MM.1S (cell line): ENCODE measurements at regions not wholly inside any gene's neighbourhood (a gene's known extent, or its start where the extent isn't known, plus 50 kb on each side); places are given as distances from the start of the nearest gene placed in this dataset.

Experiments
- DNase-seq: peaks from one replicate; pipeline ENCODE4 v3.0.0-alpha.2; 2015
- H2AFZ ChIP-seq: fragments of 300-600 bp; sonication (generic); 2 replicates; pipeline ENCODE4 v1.6.0; 2016; ENCODE audit warnings: antibody characterized with exemption, low read length
- H3F3A ChIP-seq: fragments of 300-600 bp; sonication (generic); 2 replicates; pipeline ENCODE4 v1.6.1; 2016; ENCODE audit warnings: mild to moderate bottlenecking, antibody characterized with exemption, low read length, moderate library complexity, mixed read lengths; ENCODE audit not compliant: insufficient read depth
- H3K27ac ChIP-seq: fragments of 300-600 bp; sonication (generic); 2 replicates; pipeline ENCODE4 v1.5.1; 2016; ENCODE audit warnings: mild to moderate bottlenecking, low read length
- H3K27me3 ChIP-seq: fragments of 300-600 bp; sonication (generic); replicated peaks from 2 replicates; pipeline ENCODE4 v1.6.0; 2016; ENCODE audit warnings: low read length; ENCODE audit not compliant: insufficient read depth
- H3K36me3 ChIP-seq: fragments of 300-600 bp; sonication (generic); replicated peaks from 2 replicates; pipeline ENCODE4 v1.6.1; 2016; ENCODE audit warnings: mild to moderate bottlenecking, low read length, mixed read lengths; ENCODE audit not compliant: insufficient read depth
- H3K4me1 ChIP-seq: fragments of 300-600 bp; sonication (generic); 2 replicates; pipeline ENCODE4 v1.6.1; 2016; ENCODE audit warnings: low read length, mixed read lengths
- H3K4me2 ChIP-seq: fragments of 300-600 bp; sonication (generic); 2 replicates; pipeline ENCODE4 v1.6.0; 2016; ENCODE audit warnings: low read depth, low read length
- H3K4me3 ChIP-seq: fragments of 300-600 bp; sonication (generic); 2 replicates; pipeline ENCODE4 v1.5.1; 2016; ENCODE audit warnings: low read length, mixed read lengths
- H3K79me2 ChIP-seq: fragments of 300-600 bp; sonication (generic); 2 replicates; pipeline ENCODE4 v1.6.1; 2016; ENCODE audit warnings: mixed run types, low read length, mixed read lengths
- H3K9ac ChIP-seq: fragments of 300-600 bp; sonication (generic); 2 replicates; pipeline ENCODE4 v1.6.1; 2016; ENCODE audit warnings: low read length, mixed read lengths
- H3K9me2 ChIP-seq: fragments of 300-600 bp; sonication (generic); replicated peaks from 2 replicates; pipeline ENCODE4 v1.6.1; 2016; ENCODE audit warnings: mild to moderate bottlenecking, low read length, mixed read lengths; ENCODE audit not compliant: insufficient read depth
- H3K9me3 ChIP-seq: fragments of 300-600 bp; sonication (generic); replicated peaks from 2 replicates; pipeline ENCODE4 v1.6.1; 2016; ENCODE audit warnings: mild to moderate bottlenecking, low read length, mixed read lengths; ENCODE audit not compliant: insufficient read depth
- H4K20me1 ChIP-seq: fragments of 300-600 bp; sonication (generic); 2 replicates; pipeline ENCODE4 v1.6.1; 2016; ENCODE audit warnings: mild to moderate bottlenecking, low read length, moderate library complexity, mixed read lengths; ENCODE audit not compliant: insufficient read depth
- EZH2 ChIP-seq: fragments of 300-600 bp; sonication (generic); optimal IDR thresholded peaks from 2 replicates; pipeline ENCODE3; 2017; ENCODE audit warnings: low read depth, mild to moderate bottlenecking, antibody characterized with exemption, low read length, mixed read lengths
- EZH2phosphoT487 ChIP-seq: fragments of 300-600 bp; sonication (generic); IDR thresholded peaks from 2 replicates; pipeline ENCODE4 v1.6.1; 2018; ENCODE audit warnings: antibody characterized with exemption, low read length
- TF ChIP-seq, protein P1 (sequence below): fragments of 300-600 bp; sonication (generic); IDR thresholded peaks from 2 replicates; pipeline ENCODE4 v1.5.1; 2016; ENCODE audit warnings: antibody characterized with exemption, low read length, mixed read lengths

DNA sequence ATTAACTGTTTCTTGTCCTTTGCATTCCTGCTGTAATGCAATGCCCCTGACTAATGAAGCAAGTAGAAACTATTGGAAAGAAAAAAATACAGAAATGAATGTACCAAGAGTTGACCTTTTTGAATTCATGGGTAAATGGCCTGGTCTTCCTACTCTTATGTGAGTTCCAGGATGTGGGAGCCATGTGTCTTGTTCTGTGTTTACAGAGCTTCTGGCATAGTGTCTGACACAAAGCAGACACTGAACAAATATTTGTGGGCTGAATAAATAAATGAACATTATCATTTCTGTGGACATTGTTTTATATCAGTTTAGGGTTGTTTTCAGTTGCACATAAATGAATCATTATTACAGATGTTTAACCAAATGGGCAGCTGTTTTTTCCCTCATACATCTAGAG lies 155.5 kb downstream of the CD8B2 start:
- Histone ChIP-seq H3F3A (no peaks in the 10 kb centered on the region), H3K9me2 (no peaks in the 10 kb centered on the region), H3K27me3 (no peaks in the 10 kb centered on the region), H3K9me3 (no peaks in the 10 kb centered on the region), H4K20me1 (no peaks in the 10 kb centered on the region), H3K4me3 (no peak overlapping the region), H3K4me1 (no peaks in the 10 kb centered on the region), H3K9ac (no peak overlapping the region), H3K4me2 (no peak overlapping the region), H2AFZ (no peak overlapping the region), H3K36me3 (no peaks in the 10 kb centered on the region), H3K27ac (no peak overlapping the region), H3K79me2 (no peaks in the 10 kb centered on the region)
- no peak for DNase-seq
- TF ChIP-seq EZH2phosphoT487 = no peak
- no peak for TF ChIP-seq EZH2
- TF ChIP-seq, protein P1, sequence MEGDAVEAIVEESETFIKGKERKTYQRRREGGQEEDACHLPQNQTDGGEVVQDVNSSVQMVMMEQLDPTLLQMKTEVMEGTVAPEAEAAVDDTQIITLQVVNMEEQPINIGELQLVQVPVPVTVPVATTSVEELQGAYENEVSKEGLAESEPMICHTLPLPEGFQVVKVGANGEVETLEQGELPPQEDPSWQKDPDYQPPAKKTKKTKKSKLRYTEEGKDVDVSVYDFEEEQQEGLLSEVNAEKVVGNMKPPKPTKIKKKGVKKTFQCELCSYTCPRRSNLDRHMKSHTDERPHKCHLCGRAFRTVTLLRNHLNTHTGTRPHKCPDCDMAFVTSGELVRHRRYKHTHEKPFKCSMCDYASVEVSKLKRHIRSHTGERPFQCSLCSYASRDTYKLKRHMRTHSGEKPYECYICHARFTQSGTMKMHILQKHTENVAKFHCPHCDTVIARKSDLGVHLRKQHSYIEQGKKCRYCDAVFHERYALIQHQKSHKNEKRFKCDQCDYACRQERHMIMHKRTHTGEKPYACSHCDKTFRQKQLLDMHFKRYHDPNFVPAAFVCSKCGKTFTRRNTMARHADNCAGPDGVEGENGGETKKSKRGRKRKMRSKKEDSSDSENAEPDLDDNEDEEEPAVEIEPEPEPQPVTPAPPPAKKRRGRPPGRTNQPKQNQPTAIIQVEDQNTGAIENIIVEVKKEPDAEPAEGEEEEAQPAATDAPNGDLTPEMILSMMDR = no peak

DNA sequence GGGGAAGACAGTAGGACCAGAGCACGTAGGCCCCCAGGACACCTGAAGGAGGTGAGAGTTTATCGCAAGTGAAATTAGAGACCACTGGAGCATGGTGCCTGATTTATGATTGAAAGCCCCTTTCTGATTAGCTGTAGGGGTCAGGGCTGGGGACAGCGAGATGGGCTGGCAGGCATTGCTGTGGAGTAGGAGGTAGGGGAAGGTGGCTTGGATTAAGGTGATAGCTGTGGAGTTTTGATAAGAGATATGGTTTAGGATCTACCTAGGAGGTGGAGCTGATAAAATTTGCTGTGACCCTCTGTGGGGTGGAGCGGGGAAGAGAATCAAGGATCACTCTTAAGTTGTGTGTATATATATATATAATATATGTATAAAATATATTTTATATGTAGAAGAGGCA lies 157.5 kb downstream of the CD8B2 start:
- DNase-seq = no peak
- no peaks in the 10 kb centered on the region for H4K20me1 ChIP-seq

DNA sequence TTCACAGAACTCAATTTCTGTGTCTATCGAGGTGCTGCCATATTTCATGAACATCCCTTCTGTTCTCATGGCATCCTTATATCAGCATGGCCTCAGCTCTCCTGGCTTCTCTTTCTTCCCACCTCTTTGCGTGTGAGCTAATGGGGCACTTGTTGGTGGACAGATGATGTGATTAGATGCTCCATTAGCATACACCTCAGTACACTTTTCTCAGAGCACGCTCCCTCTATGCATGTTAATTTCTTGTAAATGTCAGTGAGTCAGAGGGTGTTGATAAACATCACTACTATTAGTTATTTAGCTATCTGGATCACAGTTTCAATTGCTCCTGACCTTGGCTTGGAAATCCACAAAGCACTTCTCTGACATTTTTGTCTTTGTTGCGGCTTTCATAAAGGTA lies 159.4 kb downstream of the CD8B2 start:
- Histone ChIP-seq H3K4me2 (no peak overlapping the region), H3K27ac (no peak overlapping the region), H4K20me1 (no peaks in the 10 kb centered on the region), H3K4me3 (no peak overlapping the region), H2AFZ (no peak overlapping the region), H3F3A (no peaks in the 10 kb centered on the region), H3K9ac (no peak overlapping the region), H3K79me2 (no peaks in the 10 kb centered on the region), H3K9me2 (no peaks in the 10 kb centered on the region), H3K9me3 (no peaks in the 10 kb centered on the region), H3K4me1 (no peaks in the 10 kb centered on the region), H3K36me3 (no peaks in the 10 kb centered on the region), H3K27me3 (no peaks in the 10 kb centered on the region)
- no peak for DNase-seq
- no peak for TF ChIP-seq EZH2
- TF ChIP-seq, protein P1 = no peak
- TF ChIP-seq EZH2phosphoT487 = no peak

More for the DNA sequence above, 157.5 kb downstream of the CD8B2 start:
- Histone ChIP-seq H3F3A (no peaks in the 10 kb centered on the region), H3K4me1 (no peaks in the 10 kb centered on the region), H3K4me2 (no peak overlapping the region), H3K9me3 (no peaks in the 10 kb centered on the region), H3K4me3 (no peak overlapping the region), H3K36me3 (no peaks in the 10 kb centered on the region), H3K79me2 (no peaks in the 10 kb centered on the region), H3K27ac (no peak overlapping the region), H3K9ac (no peak overlapping the region), H2AFZ (no peak overlapping the region), H3K27me3 (no peaks in the 10 kb centered on the region), H3K9me2 (no peaks in the 10 kb centered on the region)
- TF ChIP-seq EZH2 = no peak
- TF ChIP-seq, protein P1 = no peak
- no peak for TF ChIP-seq EZH2phosphoT487
